Sigmoid colon (tissue), 4 donors: ENCODE measurements at regions not wholly inside any gene's neighbourhood (a gene's known extent, or its start where the extent isn't known, plus 50 kb on each side); places are given as distances from the start of the nearest gene placed in this dataset.

Source experiments
- CTCF ChIP-seq, 4 experiments: fragments of 450-650 bp in 3 of 4; fragments of 200-600 bp in 1 of 4; IDR thresholded peaks; one replicate each; pipeline ENCODE4 v1.5.1; 2016 to 2019; ENCODE audit warnings: antibody characterized with exemption in 4 of 4, mild to moderate bottlenecking in 3 of 4, moderate library complexity in 2 of 4
- POLR2A ChIP-seq, 2 donors: fragments of 450-650 bp; IDR thresholded peaks; one replicate each; pipeline ENCODE4 v1.6.1; 2016; ENCODE audit warnings: antibody characterized with exemption in 2 of 2, mild to moderate bottlenecking in 2 of 2, moderate library complexity in 2 of 2
- POLR2AphosphoS5 ChIP-seq, 4 donors: sonication (generic); formaldehyde crosslinking; IDR thresholded peaks; one replicate each; pipeline ENCODE4 v1.6.1; 2017; ENCODE audit warnings: antibody characterized with exemption in 4 of 4

DNA sequence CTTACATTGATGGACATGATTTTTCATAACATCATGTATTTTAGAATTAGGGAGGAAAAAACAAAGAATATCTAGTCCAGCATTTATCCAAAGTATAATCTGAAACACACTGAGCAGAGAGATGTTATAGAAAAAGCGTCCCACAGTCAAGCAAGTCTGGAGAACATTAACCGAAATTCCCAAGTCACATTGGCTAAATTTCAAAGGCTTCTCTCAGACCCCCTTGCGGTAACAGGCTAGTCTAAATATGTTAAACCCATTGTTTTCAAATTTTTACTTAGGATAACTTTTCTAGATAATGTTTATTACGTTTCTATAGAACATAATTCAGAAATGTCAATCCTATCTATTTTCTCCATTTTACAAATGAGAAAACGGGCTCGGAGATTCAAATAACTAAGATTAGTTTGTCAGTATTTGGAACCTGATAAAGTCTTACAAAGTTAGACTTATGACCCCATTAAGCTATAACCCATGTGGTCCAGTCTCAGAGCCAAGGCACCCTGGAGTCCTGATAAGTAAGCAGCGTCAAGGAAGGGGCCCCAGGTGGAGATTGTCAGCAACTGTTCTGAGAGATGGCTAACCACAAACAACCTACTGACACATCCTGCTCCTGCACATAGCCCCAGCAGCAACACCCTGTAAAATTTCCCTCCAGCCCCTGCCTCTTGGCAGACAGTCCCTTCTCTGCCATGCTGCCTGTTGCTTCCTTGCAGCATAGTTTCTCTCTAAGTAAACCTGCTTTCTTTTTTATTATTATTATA, 220.6 kb upstream of the TMEM260 start:
- TF ChIP-seq CTCF (IDR thresholded peaks at IDR 0.05) (no peak), POLR2AphosphoS5 (IDR thresholded peaks at IDR 0.05) (no peak), POLR2A (IDR thresholded peaks at IDR 0.05) (no peak)
